HL-60/S4 treated with retinoic acid at 250 ng/mL for 4 days and 3 days (cell line): ENCODE measurements at regions not wholly inside any gene's neighbourhood (a gene's known extent, or its start where the extent isn't known, plus 50 kb on each side); places are given as distances from the start of the nearest gene placed in this dataset.

Experiments used
- in situ Hi-C: fragments of 300-500 bp; cut with MboI; formaldehyde crosslinking; loops from 2 replicates; pipeline ENCODE4 v1.7.0; 2022; ENCODE audit warnings: low sequenced_read_pairs

DNA sequence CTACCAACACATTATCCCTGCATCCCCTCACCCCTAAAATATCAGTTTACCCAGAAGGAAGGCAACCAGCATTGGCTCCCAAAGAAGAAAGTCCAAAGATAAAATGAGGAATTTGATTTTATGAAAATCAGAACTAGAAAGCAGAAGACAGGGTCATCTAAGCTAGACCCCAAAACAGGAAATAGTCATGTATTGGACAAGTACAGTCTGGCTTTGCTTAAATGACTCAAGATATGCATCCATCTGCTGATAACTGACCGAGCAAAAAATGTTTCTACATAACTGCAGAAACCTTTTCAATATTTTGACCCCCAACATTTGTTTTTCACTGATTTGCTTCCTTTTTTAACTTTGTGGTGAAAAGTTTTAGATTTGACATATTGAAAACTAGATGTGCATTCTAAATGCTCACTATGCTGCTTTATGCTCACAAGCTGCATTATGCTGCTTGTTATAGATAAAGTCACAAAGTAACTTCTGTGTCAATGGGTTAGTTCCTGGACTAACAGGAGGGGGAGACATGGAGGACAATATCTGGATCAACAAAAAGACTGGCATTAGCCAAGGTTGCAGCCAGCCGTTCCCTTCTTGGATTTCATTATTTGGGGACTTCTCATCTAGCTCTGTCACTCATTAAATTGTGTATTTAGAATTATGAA, 227.0 kb downstream of the INHBA start:
- in situ Hi-C loops = no loop called here

DNA sequence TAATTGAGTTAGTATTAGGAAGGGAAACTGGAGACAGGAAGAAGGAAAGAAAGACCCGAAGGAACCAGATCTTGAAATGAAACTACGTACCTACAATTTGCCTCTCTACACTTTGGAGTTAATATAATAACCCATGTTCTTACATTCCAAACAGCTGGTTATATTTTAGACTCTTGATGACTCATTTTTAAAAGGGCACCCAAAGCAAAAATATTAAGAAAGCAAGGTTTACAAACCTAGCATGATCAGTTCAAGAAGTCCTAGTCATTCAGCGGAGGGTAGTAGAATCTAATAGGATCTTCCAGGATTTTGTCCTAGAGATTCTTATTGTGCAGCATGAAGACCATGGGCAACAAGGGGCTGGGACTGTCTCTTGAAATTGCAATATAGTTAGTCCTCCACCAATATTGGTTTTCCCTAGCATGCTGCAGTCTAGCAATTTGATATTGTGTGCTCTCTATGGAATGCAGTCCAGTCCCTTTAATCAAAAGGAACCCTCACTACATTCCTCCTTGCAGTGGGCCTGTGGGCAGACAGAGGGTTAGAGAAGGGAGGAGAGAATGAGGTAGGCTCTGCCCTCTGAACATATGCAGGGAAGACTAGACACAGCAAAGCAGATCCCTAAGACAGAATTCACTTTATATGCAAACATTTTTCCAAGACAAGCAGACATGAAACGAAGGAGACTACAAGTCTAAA, 230.3 kb downstream of the INHBA start:
- in situ Hi-C loops = no loop called here

DNA sequence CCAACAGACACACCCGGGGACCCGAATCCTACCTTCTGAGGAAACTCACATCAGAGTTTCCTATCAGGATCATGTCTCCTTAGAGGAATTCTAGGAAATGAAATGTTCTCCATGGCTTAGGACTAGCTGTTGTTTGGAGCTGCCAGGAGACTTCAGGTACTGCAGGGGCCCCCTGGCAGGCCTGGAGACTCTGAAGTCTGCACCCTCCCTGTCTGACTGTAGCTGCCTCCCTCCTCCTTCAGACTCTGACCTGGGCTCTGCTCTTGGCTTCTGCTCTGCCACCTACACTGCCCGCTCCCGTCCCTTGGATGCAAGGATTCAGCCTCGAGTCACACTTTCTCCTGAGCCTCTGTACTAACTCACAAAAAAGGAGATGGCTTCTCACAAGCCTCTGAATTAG, 232.8 kb downstream of the INHBA start:
- in situ Hi-C loops = no loop called here

DNA sequence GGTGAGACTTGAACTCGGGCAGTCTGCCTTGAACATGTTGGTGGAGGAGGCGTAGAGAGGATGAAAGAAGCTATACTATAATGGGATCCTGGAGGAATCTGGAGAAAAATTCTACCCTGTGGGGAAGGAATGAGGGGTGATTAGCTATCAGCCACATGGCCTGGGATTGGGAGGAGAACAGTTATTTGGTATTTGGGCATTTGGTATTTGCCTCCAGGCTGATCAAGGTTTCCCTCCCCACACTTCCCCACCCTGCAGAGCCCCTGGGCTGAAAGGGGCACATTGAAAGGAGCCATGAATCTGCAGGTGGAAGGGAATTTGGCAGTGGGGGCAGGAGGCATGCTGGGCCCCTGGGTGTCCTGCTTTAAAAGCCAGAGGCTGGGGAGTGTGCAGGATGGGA, 235.3 kb downstream of the INHBA start:
- in situ Hi-C loops = no loop called here

DNA sequence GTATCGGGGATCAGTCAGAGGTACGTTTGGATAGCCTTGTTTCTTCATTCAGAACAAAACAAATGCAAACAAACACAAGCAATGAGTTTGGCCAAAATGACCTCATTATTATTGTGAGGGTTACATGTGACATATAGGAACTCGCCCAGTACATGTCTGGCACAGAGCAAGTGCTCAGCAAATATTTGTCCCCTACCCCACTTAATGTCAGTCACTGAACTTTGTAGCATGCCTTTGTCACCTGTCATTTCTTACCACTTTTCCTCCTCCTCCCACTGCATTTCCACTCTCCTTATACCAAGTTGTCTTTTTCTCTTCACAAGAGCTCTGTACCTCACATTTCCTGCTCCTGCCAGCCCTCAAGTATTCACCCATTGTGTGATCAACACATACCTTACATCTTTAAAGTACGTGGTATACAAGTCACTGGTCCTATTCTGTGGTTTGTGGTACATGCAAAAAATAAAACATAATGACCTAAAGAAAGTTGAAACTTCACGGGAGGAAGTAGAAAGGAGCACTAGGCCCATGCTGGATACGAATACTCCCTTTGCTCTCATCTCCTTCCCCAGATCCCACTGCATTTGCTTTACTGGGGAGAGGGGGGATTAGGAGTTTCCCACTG, 236.0 kb downstream of the INHBA start:
- in situ Hi-C loops = no loop called here

DNA sequence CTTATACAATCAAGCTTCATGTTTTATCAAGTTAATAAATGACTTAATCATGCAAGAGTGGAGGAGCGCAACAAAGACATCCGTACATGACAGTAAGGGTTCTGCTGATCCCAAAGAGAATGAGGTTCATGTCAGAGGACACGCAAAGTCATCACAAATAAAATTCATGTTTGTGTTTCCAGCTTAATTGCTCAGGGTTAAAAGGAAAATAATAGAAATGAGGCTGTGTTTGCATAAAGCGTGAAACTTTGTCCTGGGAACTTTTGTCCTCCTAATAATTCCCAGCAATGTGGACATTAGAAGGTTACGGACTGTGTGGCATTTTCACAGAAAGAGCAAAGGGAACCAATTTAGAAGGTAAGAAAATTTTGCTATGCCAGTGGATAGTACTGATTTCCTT, 237.3 kb downstream of the INHBA start:
- in situ Hi-C loops = no loop called here

DNA sequence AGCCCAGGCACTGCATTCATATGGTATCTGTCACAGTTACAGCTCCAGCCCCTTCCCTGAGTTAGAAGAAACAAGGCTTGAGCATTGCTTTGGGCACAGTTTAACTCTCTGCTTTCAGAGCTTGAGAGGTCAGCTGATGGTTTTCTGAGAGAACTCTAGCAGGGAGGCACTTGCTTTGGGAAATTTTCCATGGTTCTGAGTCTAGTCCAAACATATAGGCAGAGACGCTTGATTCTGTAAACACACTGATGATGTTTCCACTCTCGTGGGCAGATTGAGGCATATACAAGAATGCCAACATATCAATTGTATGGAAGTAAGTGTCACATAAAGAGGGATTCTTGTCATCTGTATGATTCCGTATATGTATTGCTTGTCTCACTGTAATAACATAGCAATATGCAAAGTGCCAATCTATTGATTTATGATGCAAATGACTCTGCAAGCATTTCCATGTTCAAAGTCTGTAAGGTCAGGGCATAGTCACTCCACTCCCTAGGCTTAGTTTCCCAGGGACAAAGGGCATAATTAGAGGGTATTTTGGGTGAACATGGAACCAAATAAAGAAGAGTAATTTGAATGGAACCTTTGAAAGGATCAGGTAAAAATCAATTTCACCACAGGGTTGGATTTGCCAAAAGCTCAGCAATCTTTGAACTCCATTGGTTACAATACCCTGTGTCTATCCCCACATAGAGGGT, 239.0 kb downstream of the INHBA start:
- in situ Hi-C loops = no loop called here

DNA sequence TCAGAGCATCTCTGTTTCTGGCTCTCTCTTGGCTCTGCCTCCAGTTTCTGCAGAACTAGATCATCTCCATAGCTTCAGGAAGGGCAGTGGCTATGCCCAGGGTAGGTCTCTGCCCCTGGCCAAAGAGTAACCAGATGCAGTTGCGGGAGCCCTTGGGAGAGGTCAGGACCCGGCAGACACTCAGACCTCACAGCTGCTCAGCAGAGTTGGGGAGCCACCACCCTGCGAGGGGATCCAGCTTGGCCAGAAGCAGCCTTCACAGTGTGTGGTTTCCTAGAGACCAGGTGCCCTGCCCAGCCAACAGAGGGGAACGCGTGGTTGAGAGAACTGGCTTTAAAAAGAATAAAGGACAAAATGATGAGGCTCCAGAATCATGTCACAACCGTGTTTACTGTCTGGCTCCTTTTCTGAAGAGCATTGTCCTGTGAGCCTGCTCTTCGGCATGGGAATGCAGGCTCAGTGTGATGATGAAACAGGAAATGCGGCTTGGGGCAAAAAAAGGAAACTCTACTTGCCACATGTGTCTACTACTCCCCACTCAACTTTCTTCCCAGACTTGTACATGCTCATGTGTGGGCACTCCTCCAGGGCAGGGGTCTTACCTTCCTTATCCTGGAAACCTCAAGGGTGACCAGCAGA, 243.1 kb downstream of the INHBA start:
- in situ Hi-C loops = no loop called here

DNA sequence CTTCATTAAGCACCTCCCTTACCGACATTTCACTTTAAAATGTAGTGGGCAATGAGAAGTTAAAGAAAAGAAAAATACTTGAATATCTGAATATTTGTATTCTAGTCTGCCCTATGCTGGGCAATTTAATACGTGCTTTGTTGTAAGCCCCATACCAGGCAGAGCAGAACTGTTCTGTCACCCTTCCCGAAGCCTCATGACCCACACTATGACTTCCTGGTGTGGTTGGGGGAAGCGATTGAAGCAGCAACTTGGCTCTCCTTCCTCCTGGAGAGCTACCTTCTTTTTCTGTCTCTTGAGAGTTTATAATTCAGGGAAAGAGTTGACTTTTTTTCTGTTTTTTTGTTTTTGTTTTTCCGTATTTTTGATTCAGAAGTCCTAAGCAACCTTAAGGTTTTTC, 243.7 kb downstream of the INHBA start:
- in situ Hi-C loops = no loop called here

DNA sequence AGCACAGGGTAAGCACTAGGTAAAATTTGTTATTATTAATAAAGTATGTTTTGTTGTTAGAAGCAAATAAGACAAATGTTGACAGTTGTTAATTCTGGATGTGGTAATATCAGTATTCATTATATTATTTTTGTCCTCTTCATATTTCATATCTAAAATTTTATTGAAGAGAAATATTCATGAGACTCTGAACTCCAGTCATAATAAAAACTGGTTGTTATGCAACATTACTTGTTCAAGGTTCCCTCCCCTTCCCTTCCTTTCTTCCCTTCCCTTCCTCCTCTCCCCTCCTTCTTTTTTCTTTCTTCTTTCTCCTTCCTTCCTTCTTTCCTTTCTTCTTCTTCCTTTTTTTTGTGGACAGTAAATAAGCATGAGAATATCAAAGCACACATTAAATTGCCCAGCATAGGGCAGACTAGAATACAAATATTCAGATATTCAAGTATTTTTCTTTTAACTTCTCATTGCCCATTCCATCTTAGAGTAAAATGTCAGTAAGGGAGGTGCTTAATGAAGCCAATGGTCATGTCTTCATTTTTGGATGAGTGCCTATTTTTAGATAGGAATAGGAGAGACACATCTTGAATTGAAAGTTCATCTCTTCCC, 245.0 kb downstream of the INHBA start:
- in situ Hi-C loops = no loop called here

DNA sequence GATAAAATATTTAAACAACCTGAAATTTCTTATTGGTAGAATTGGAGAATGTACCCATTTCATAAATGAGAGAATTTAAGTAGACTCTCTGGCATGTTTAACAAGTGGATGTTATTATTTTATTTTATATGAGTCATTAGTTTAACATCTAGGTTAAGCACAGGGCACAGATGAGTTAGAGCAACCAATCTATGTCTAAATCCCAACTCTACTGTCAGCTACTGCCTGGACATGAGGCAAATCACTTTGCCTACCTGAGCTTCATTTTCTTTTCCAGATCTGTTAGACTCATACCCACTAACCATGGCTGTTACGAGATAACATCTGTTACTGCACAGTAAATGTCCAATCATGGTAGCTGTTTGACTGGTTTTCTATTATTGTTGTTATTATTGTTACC, 251.1 kb downstream of the INHBA start:
- in situ Hi-C loops = no loop called here

DNA sequence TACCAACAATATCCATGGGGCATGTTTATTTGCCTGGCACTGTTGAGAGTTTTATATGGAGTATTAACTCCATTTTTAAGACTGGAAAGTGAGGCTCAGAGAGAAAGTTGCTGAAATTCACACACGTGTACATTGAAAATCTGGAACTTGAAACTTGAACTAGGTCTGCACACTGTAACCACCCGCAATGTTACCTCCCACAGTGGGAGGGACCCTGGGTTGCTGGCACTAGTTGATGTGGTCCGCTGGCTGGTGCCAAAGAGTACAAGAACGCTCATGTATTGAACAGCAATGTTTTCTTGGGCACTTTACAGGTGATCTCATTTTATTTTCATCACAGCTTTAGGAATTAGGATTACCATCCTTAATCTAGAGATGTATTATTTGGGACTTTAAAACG, 253.2 kb downstream of the INHBA start:
- in situ Hi-C loops = no loop called here

DNA sequence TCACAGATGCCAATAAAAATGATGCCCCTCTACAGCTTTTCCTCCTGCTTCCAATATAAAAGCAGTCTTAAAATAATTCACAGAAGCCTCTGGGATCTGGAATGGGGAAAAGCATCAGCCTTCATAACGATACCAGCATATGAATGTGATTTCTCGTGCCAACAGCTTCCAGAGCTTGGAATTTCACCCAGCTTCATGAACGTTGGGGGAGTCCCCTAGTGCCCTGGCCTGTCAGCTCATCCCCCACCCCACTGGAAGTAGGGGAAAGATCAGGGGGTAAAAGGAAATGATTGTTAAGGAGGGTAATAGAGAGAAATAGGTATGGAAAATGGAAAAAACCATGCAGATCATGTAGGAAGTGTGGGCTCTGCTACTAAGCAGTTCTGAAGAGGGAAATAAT, 253.6 kb downstream of the INHBA start:
- in situ Hi-C loops = no loop called here

DNA sequence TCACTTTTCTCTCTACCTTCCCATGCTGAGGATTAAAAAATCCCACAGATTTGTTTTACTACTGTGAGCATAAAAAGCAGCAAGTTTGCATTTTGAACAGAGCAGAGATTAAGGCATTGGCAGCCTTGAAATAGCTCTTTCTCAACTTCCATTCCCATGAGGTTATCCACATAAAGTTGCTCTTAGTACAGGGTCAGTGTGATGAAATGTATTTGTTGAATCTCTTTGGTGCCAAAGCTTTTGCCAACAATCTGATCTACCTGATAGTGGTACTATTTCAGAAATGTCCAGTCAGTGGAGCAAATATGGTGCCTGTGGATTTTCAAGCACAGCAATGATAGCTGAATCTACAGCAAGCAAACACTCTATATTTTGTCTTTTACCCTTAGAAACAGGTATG, 254.8 kb downstream of the INHBA start:
- in situ Hi-C loops = no loop called here

DNA sequence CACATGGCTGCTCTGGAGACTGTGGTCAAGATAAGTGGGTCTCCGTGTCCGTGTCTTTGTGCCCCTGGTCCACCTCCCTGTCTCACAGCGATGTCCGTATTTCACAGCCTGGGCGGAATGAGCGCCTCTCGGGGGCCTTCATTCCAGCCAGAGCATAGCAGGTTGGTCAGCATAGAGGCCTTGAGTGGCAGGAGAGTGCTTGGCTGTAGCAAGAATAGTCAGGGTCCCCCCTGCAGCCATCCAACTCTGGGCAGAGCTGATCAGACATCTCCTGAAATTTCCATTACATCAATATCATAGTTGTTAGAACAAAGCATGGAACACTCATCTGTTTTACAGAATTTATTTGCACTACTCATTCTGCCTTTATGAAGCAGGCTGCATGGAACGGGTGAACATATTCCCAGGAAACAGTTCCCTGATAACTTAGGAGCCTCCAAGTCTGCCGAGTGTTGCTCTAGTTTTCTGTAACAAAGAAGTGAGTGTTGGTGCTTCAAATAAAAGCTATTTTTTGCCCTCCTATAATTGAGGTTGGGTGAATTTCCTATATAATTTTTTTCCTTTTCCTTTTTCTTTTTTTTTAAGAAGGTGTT, 255.3 kb downstream of the INHBA start:
- in situ Hi-C loops = no loop called here

DNA sequence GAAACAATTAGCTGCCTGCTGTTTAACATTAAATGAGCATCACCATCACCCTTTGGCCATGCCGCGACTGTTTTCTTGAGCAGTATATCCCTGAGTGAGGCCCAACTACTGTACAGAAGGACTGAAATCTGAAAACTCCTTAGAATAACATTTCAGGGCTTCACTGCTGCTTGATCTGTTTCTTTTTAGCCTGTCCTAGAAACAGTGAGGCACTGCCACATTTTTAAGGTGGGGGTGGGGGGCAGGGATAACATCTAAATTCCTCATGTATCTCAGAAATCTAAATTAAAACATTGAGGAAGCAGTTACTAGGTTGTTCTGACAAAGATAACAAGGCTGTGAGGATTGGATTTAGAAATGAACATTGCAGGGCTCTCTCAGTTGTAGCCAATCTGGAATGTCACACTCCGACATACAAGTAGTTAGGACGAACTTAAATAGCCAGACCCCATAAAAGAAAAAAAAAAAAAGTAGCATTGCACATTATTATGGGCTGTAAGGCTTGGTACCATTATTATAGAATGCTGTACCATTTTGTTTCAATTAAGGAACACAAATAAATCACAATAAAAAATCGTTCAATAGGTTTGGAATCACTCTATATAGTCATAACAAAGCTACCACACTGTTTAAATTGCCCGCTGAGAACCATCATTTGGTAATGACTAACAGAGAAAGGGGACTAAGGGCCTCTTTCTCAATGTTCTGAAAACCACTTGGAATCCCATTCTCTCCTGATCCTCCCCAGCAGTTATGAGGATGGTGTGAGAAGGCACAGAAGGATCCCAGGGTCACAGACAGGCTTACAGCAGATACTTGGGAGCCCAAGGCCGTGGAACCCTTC, 256.1 kb downstream of the INHBA start:
- in situ Hi-C loops = no loop called here

DNA sequence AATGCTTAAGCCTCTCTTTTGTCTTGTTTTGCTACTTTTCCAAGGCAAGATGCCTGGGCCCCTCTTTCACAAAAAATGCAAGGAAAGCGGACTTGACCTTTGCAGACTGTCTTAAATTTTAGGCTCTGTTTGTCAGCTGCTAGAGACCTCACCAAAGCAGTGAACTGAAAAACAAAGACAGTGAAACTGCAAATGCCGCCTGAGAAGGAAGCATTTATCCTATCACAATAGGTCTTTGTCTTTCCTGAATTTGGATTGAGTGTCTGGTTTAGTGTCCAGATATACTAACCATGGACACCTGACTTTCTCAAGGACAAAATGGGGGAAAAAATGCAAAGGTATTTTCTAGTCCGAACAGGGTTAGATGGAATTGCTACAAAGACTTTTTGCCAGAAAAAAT, 256.9 kb downstream of the INHBA start:
- in situ Hi-C loops = no loop called here

DNA sequence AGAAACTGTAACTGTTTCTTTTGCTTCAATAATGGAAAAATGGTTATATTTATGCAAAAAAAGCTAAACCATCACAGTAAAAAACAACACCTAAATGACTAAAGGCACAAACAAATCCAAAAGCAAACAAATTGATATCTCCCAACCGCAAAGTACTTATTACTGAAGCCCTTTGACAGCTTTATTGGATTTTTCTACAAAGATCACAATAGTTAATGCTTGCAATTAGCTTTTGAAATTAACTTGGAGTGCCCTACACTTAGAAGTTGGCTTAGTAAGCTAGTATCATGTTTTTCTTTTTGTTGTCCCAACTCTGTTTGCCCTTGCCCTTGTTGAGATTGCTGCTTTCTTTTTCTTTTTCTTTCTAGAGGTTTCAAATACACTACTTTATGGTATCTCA, 257.5 kb downstream of the INHBA start:
- in situ Hi-C loops = no loop called here

DNA sequence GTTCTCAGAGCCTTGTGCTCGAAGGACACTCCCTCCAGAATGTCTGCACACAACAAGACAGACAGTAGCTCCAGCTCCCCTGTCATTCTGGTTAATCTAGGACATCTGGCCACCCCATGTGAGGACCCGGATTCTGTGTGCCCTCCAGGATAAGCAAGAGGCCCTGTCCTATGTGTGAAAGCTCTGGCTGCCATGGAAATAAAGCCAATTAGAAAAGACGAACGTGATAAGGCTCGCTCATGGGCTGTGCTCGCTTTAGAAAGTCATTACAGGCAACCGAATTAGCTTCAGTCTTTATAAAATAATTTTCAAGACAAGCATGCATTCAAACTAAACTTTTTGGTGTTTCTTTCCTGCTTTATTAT, 263.4 kb downstream of the INHBA start:
- in situ Hi-C loops = no loop called here
